ENCODE measurements at regions not wholly inside any gene's neighbourhood (a gene's known extent, or its start where the extent isn't known, plus 50 kb on each side); places are given as distances from the start of the nearest gene placed in this dataset.

- Mint-ChIP-seq H3K36me3 (ENCODE audit: insufficient read depth) (no peaks in the 10 kb centered on the region), H3K4me1 (no peaks in the 10 kb centered on the region), H3K4me3 (no peak overlapping the region), H3K9me3 (peaks cover 5% of the 10 kb centered on the region), H3K27me3 (no peaks in the 10 kb centered on the region), H3K27ac (ENCODE audit: low read depth) (no peak overlapping the region)
- no peak for DNase-seq (ENCODE audit: low spot score in 2 of 2)
- no peak for ATAC-seq (replicated peaks; ENCODE audit: extremely low read depth, poor library complexity, severe bottlenecking)
Observed at GRCh38 chr4:163808011-163808410, 313.5 kb downstream of the TMA16 start.

- Mint-ChIP-seq H3K27me3 (no peaks in the 10 kb centered on the region), H3K9me3 (peaks cover 5% of the 10 kb centered on the region), H3K36me3 (ENCODE audit: insufficient read depth) (no peaks in the 10 kb centered on the region), H3K4me3 (no peak overlapping the region), H3K4me1 (no peaks in the 10 kb centered on the region), H3K27ac (ENCODE audit: low read depth) (no peak overlapping the region)
- no peak for DNase-seq (ENCODE audit: low spot score in 2 of 2)
- ATAC-seq (replicated peaks; ENCODE audit: extremely low read depth, poor library complexity, severe bottlenecking): no peak
Observed at GRCh38 chr4:163810755-163811154, 316.3 kb downstream of the TMA16 start.

- ATAC-seq (replicated peaks; ENCODE audit: extremely low read depth, poor library complexity, severe bottlenecking) (no peak), DNase-seq (ENCODE audit: low spot score in 2 of 2) (no peak)
- Mint-ChIP-seq H3K36me3 (ENCODE audit: insufficient read depth) (no peaks in the 10 kb centered on the region), H3K9me3 (peaks cover 5% of the 10 kb centered on the region), H3K4me1 (no peaks in the 10 kb centered on the region), H3K27ac (ENCODE audit: low read depth) (no peak overlapping the region), H3K27me3 (no peaks in the 10 kb centered on the region), H3K4me3 (no peak overlapping the region)
Observed at GRCh38 chr4:163815776-163816175, 321.3 kb downstream of the TMA16 start.

- Mint-ChIP-seq H3K9me3 (peaks cover under 1% of the 10 kb centered on the region), H3K4me1 (no peaks in the 10 kb centered on the region), H3K36me3 (ENCODE audit: insufficient read depth) (no peaks in the 10 kb centered on the region), H3K27ac (ENCODE audit: low read depth) (no peak overlapping the region), H3K27me3 (no peaks in the 10 kb centered on the region), H3K4me3 (no peak overlapping the region)
- no peak for ATAC-seq (replicated peaks; ENCODE audit: extremely low read depth, poor library complexity, severe bottlenecking)
- DNase-seq (ENCODE audit: low spot score in 2 of 2): no peak
Observed at GRCh38 chr4:163816494-163816893, 322.0 kb downstream of the TMA16 start.

GRCh38 chr4:163818673-163819072, 324.2 kb downstream of the TMA16 start:
- DNase-seq (ENCODE audit: low spot score in 2 of 2) (no peak), ATAC-seq (replicated peaks; ENCODE audit: extremely low read depth, poor library complexity, severe bottlenecking) (no peak)
- H3K4me3 Mint-ChIP-seq: no peak overlapping the region
- no peaks in the 10 kb centered on the region for H3K36me3 Mint-ChIP-seq (ENCODE audit: insufficient read depth)
- no peaks in the 10 kb centered on the region for H3K4me1 Mint-ChIP-seq
- H3K9me3 Mint-ChIP-seq: no peaks in the 10 kb centered on the region
- H3K27ac Mint-ChIP-seq (ENCODE audit: low read depth): no peak overlapping the region
- no peaks in the 10 kb centered on the region for H3K27me3 Mint-ChIP-seq

- DNase-seq (ENCODE audit: low spot score in 2 of 2) (no peak), ATAC-seq (replicated peaks; ENCODE audit: extremely low read depth, poor library complexity, severe bottlenecking) (no peak)
- no peak overlapping the region for H3K4me3 Mint-ChIP-seq
- no peak overlapping the region for H3K27ac Mint-ChIP-seq (ENCODE audit: low read depth)
- no peaks in the 10 kb centered on the region for H3K36me3 Mint-ChIP-seq (ENCODE audit: insufficient read depth)
- H3K9me3 Mint-ChIP-seq: no peaks in the 10 kb centered on the region
- H3K4me1 Mint-ChIP-seq: no peaks in the 10 kb centered on the region
- no peaks in the 10 kb centered on the region for H3K27me3 Mint-ChIP-seq
Observed at GRCh38 chr4:163833669-163834068, 339.2 kb downstream of the TMA16 start.

- Mint-ChIP-seq H3K27ac (ENCODE audit: low read depth) (no peak overlapping the region), H3K4me3 (no peak overlapping the region), H3K9me3 (peaks cover 6% of the 10 kb centered on the region), H3K4me1 (no peaks in the 10 kb centered on the region), H3K36me3 (ENCODE audit: insufficient read depth) (no peaks in the 10 kb centered on the region), H3K27me3 (no peaks in the 10 kb centered on the region)
- no peak for ATAC-seq (replicated peaks; ENCODE audit: extremely low read depth, poor library complexity, severe bottlenecking)
- no peak for DNase-seq (ENCODE audit: low spot score in 2 of 2)
Observed at GRCh38 chr4:163846008-163846407, 351.5 kb downstream of the TMA16 start.

GRCh38 chr4:163852246-163852645, 357.8 kb downstream of the TMA16 start:
- DNase-seq (ENCODE audit: low spot score in 2 of 2): no peak
- no peaks in the 10 kb centered on the region for H3K4me1 Mint-ChIP-seq
- no peaks in the 10 kb centered on the region for H3K9me3 Mint-ChIP-seq
- ATAC-seq (replicated peaks; ENCODE audit: extremely low read depth, poor library complexity, severe bottlenecking): no peak
- no peaks in the 10 kb centered on the region for H3K27me3 Mint-ChIP-seq
- no peak overlapping the region for H3K4me3 Mint-ChIP-seq
- no peaks in the 10 kb centered on the region for H3K36me3 Mint-ChIP-seq (ENCODE audit: insufficient read depth)
- no peak overlapping the region for H3K27ac Mint-ChIP-seq (ENCODE audit: low read depth)

- H3K27ac Mint-ChIP-seq (ENCODE audit: low read depth): no peak overlapping the region
- no peak for ATAC-seq (replicated peaks; ENCODE audit: extremely low read depth, poor library complexity, severe bottlenecking)
- no peak overlapping the region for H3K4me3 Mint-ChIP-seq
- H3K27me3 Mint-ChIP-seq: no peaks in the 10 kb centered on the region
- peaks cover under 1% of the 10 kb centered on the region for H3K9me3 Mint-ChIP-seq
- H3K36me3 Mint-ChIP-seq (ENCODE audit: insufficient read depth): no peaks in the 10 kb centered on the region
- DNase-seq (ENCODE audit: low spot score in 2 of 2): no peak
- H3K4me1 Mint-ChIP-seq: no peaks in the 10 kb centered on the region
Observed at GRCh38 chr4:163857903-163858302, 363.4 kb downstream of the TMA16 start.

GRCh38 chr4:163858515-163858914, 364.0 kb downstream of the TMA16 start:
- Mint-ChIP-seq H3K27ac (ENCODE audit: low read depth) (no peak overlapping the region), H3K27me3 (no peaks in the 10 kb centered on the region), H3K9me3 (peaks cover 5% of the 10 kb centered on the region), H3K4me3 (no peak overlapping the region), H3K36me3 (ENCODE audit: insufficient read depth) (no peaks in the 10 kb centered on the region), H3K4me1 (no peaks in the 10 kb centered on the region)
- DNase-seq (ENCODE audit: low spot score in 2 of 2) (no peak), ATAC-seq (replicated peaks; ENCODE audit: extremely low read depth, poor library complexity, severe bottlenecking) (no peak)

- Mint-ChIP-seq H3K4me1 (no peaks in the 10 kb centered on the region), H3K36me3 (ENCODE audit: insufficient read depth) (no peaks in the 10 kb centered on the region), H3K27ac (ENCODE audit: low read depth) (no peak overlapping the region), H3K27me3 (no peaks in the 10 kb centered on the region), H3K9me3 (peaks cover 10% of the 10 kb centered on the region), H3K4me3 (no peak overlapping the region)
- ATAC-seq (replicated peaks; ENCODE audit: extremely low read depth, poor library complexity, severe bottlenecking): no peak
- DNase-seq (ENCODE audit: low spot score in 2 of 2): no peak
Observed at GRCh38 chr4:163863082-163863481, 368.6 kb downstream of the TMA16 start.

GRCh38 chr4:163865010-163865409, 370.5 kb downstream of the TMA16 start:
- no peak overlapping the region for H3K27ac Mint-ChIP-seq (ENCODE audit: low read depth)
- no peaks in the 10 kb centered on the region for H3K4me1 Mint-ChIP-seq
- DNase-seq (ENCODE audit: low spot score in 2 of 2): no peak
- H3K36me3 Mint-ChIP-seq (ENCODE audit: insufficient read depth): no peaks in the 10 kb centered on the region
- no peak overlapping the region for H3K4me3 Mint-ChIP-seq
- H3K9me3 Mint-ChIP-seq: peaks cover 10% of the 10 kb centered on the region
- no peak for ATAC-seq (replicated peaks; ENCODE audit: extremely low read depth, poor library complexity, severe bottlenecking)
- no peaks in the 10 kb centered on the region for H3K27me3 Mint-ChIP-seq

GRCh38 chr4:163866728-163867315, 372.3 kb downstream of the TMA16 start:
- Mint-ChIP-seq H3K27me3 (no peaks in the 10 kb centered on the region), H3K9me3 (peaks cover 10% of the 10 kb centered on the region), H3K27ac (ENCODE audit: low read depth) (no peak overlapping the region), H3K4me1 (no peaks in the 10 kb centered on the region), H3K36me3 (ENCODE audit: insufficient read depth) (no peaks in the 10 kb centered on the region), H3K4me3 (no peak overlapping the region)
- no peak for DNase-seq (ENCODE audit: low spot score in 2 of 2)
- ATAC-seq (replicated peaks; ENCODE audit: extremely low read depth, poor library complexity, severe bottlenecking): no peak

- Mint-ChIP-seq H3K4me3 (no peak overlapping the region), H3K36me3 (ENCODE audit: insufficient read depth) (no peaks in the 10 kb centered on the region), H3K27ac (ENCODE audit: low read depth) (no peak overlapping the region), H3K27me3 (no peaks in the 10 kb centered on the region), H3K9me3 (peaks cover 5% of the 10 kb centered on the region), H3K4me1 (no peaks in the 10 kb centered on the region)
- no peak for DNase-seq (ENCODE audit: low spot score in 2 of 2)
- ATAC-seq (replicated peaks; ENCODE audit: extremely low read depth, poor library complexity, severe bottlenecking): no peak
Observed at GRCh38 chr4:163868445-163868844, 374.0 kb downstream of the TMA16 start.
